Calu3 (cell line): ENCODE measurements at regions not wholly inside any gene's neighbourhood (a gene's known extent, or its start where the extent isn't known, plus 50 kb on each side); places are given as distances from the start of the nearest gene placed in this dataset.

Source experiments
- BruUV-seq: library from RNA; stranded (reverse); fragments of 400-500 nt; replicated peaks from 2 replicates; lab custom pipeline; 2021; lab: Mats Ljungman, UMichigan
- CTCF ChIA-PET: fragments of 300-600 bp; sonication (Branson Sonifier 250); formaldehyde crosslinking; loops from one replicate; lab custom pipeline; 2022; ENCODE audit warnings: antibody characterized with exemption; lab: Charles Lee
- DNase-seq: peaks from one replicate; pipeline ENCODE4 v3.0.0; 2022
- H3K27ac Mint-ChIP-seq: one replicate; pipeline ENCODE4 v1.8.0; 2022; ENCODE audit warnings: mixed read lengths; ENCODE audit not compliant: unreplicated experiment
- H3K27me3 Mint-ChIP-seq: one replicate; pipeline ENCODE4 v1.8.0; 2022; ENCODE audit warnings: mixed read lengths; ENCODE audit not compliant: unreplicated experiment
- H3K36me3 Mint-ChIP-seq: one replicate; pipeline ENCODE4 v1.8.0; 2022; ENCODE audit warnings: mild to moderate bottlenecking, moderate library complexity, mixed read lengths; ENCODE audit not compliant: insufficient read depth, unreplicated experiment
- H3K4me1 Mint-ChIP-seq: one replicate; pipeline ENCODE4 v1.8.0; 2022; ENCODE audit warnings: mild to moderate bottlenecking, low read depth, mixed read lengths; ENCODE audit not compliant: unreplicated experiment
- H3K4me3 Mint-ChIP-seq: one replicate; pipeline ENCODE4 v1.8.0; 2022; ENCODE audit warnings: mild to moderate bottlenecking, low read depth, moderate library complexity, mixed read lengths; ENCODE audit not compliant: unreplicated experiment
- H3K9me3 Mint-ChIP-seq: one replicate; pipeline ENCODE4 v1.8.0; 2022; ENCODE audit warnings: low read depth, mixed read lengths; ENCODE audit not compliant: unreplicated experiment
- intact Hi-C: fragments of 100-400 bp; cut with micrococcal nuclease; formaldehyde crosslinking; loops from one replicate; pipeline ENCODE4 v1.10.0; 2022; ENCODE audit not compliant: unreplicated experiment
- TF ChIP-seq, protein P1 (sequence below): fragments of 200-600 bp; IDR thresholded peaks from one replicate; pipeline ENCODE4 v1.8.0; 2022; ENCODE audit warnings: antibody characterized with exemption; ENCODE audit not compliant: unreplicated experiment

DNA sequence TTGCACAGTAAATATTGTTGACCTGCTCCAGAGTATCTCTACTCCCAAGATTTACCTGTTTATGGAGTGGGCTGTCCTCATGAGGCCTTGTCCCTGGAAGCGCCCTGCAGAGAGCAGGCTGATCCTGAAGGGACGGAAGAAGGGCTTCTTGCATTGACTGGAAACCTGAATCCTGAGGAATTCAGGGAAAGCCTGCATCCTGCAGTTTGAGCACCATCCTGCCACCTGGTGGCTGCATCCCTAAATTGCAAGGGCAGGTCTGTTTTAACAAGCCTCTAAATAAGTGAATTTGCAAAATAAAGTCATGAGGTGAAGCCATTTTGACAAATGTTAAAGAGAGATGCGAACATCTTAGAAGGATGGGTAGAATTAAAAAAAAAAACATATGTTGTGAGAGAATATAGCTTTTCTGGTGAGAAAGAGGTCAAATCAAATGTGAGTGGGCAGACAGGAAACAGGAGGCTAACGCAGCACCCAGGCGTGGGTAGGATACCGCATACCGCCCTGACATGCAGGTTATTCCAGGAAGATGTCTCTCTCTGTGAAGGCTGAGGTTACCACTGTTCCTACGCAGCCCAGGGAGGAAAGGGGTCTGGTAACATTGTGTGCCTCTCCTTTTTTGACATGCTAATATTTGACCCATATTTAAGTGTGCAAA is 754.9 kb downstream of the RNF144A start:
- TF ChIP-seq, protein P1, sequence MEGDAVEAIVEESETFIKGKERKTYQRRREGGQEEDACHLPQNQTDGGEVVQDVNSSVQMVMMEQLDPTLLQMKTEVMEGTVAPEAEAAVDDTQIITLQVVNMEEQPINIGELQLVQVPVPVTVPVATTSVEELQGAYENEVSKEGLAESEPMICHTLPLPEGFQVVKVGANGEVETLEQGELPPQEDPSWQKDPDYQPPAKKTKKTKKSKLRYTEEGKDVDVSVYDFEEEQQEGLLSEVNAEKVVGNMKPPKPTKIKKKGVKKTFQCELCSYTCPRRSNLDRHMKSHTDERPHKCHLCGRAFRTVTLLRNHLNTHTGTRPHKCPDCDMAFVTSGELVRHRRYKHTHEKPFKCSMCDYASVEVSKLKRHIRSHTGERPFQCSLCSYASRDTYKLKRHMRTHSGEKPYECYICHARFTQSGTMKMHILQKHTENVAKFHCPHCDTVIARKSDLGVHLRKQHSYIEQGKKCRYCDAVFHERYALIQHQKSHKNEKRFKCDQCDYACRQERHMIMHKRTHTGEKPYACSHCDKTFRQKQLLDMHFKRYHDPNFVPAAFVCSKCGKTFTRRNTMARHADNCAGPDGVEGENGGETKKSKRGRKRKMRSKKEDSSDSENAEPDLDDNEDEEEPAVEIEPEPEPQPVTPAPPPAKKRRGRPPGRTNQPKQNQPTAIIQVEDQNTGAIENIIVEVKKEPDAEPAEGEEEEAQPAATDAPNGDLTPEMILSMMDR = peak; percentile 56
- no peak overlapping the region for H3K4me3 Mint-ChIP-seq
- H3K4me1 Mint-ChIP-seq = no peaks in the 10 kb centered on the region
- no TSS peak for BruUV-seq
- peaks cover 4% of the 10 kb centered on the region for H3K9me3 Mint-ChIP-seq
- CTCF ChIA-PET = interaction anchor here (1.1 kb wide), 1 partner anchor 14 kb away, joined by 4 read pairs; no protein-coding TSS in a partner anchor
- peak; percentile 59 for DNase-seq
- intact Hi-C loops = no loop called here
- no peaks in the 10 kb centered on the region for H3K27me3 Mint-ChIP-seq
- H3K36me3 Mint-ChIP-seq = no peaks in the 10 kb centered on the region
- no peak overlapping the region for H3K27ac Mint-ChIP-seq

DNA sequence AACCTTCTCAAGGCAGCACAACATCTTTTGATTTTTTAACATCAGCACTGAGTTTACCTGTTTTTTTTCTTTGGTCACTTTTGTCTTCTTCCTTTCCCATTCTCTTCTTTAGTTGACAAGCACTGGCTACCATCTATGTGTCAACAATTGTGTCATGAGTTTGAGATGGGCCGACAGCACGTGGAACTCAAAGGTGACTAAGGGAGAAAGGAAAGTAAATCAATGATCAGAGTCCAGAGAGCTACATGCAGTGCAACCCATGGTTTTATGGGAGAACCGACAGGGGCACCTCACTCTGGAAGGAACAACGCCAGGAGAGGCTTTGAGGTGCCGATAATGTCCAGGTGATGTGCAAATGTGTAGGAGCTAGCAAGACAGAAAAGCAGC is 755.5 kb downstream of the RNF144A start:
- no peaks in the 10 kb centered on the region for H3K27me3 Mint-ChIP-seq
- H3K36me3 Mint-ChIP-seq = no peaks in the 10 kb centered on the region
- intact Hi-C loops = no loop called here
- CTCF ChIA-PET = no interaction called here
- H3K4me3 Mint-ChIP-seq = no peak overlapping the region
- no TSS peak for BruUV-seq
- TF ChIP-seq, protein P1 = no peak
- no peak for DNase-seq
- H3K4me1 Mint-ChIP-seq = no peaks in the 10 kb centered on the region
- H3K9me3 Mint-ChIP-seq = peaks cover 4% of the 10 kb centered on the region
- H3K27ac Mint-ChIP-seq = no peak overlapping the region

DNA sequence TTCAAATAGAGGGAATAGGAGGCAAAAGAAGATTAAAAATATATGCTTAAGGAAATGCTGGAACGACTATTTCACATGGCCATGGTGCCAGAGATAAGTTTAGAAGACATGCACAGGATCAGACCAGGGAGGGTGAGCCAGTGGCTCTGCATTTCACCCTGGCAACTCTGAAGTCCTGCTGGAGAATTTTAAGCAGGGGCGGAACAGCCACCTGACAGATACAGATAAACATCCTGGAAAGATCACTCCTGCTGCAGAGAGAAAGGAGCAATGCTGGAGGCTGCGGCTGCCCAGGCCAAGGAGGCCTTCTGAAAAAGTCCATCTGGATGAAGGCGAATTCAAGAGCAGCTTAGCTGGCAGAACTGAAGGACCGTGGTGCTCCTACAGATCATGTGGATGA is 755.9 kb downstream of the RNF144A start:
- Mint-ChIP-seq H3K27ac (no peak overlapping the region), H3K4me1 (no peaks in the 10 kb centered on the region), H3K36me3 (no peaks in the 10 kb centered on the region), H3K9me3 (peaks cover 4% of the 10 kb centered on the region), H3K4me3 (no peak overlapping the region), H3K27me3 (no peaks in the 10 kb centered on the region)
- CTCF ChIA-PET = no interaction called here
- BruUV-seq = no TSS peak
- DNase-seq = no peak
- TF ChIP-seq, protein P1 = no peak
- intact Hi-C loops = no loop called here

DNA sequence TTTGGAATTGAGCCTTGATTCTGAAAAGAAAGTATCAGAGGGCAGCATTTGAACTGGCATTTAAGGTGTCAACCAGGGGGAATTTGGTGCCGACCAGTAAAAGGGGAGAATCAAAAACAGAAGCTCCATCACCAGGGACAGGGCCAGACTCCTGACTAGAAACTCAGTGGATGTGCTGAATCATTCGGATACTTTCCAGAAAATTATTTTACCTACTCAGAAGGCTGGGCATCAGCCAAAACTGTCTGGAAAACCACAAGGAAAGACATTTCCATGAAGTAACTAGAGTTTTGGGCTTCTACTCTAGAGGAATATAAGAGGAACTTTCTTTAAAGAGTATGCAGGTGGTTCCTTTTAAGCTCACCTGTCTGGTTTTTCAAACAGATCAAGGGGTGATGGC is 756.6 kb downstream of the RNF144A start:
- H3K4me3 Mint-ChIP-seq = no peak overlapping the region
- DNase-seq = no peak
- TF ChIP-seq, protein P1 = no peak
- intact Hi-C loops = no loop called here
- H3K9me3 Mint-ChIP-seq = peaks cover 4% of the 10 kb centered on the region
- H3K36me3 Mint-ChIP-seq = no peaks in the 10 kb centered on the region
- no peaks in the 10 kb centered on the region for H3K4me1 Mint-ChIP-seq
- H3K27me3 Mint-ChIP-seq = no peaks in the 10 kb centered on the region
- CTCF ChIA-PET = no interaction called here
- BruUV-seq = no TSS peak
- no peak overlapping the region for H3K27ac Mint-ChIP-seq
